ENCODE measurements at regions not wholly inside any gene's neighbourhood (a gene's known extent, or its start where the extent isn't known, plus 50 kb on each side); places are given as distances from the start of the nearest gene placed in this dataset.

DNA sequence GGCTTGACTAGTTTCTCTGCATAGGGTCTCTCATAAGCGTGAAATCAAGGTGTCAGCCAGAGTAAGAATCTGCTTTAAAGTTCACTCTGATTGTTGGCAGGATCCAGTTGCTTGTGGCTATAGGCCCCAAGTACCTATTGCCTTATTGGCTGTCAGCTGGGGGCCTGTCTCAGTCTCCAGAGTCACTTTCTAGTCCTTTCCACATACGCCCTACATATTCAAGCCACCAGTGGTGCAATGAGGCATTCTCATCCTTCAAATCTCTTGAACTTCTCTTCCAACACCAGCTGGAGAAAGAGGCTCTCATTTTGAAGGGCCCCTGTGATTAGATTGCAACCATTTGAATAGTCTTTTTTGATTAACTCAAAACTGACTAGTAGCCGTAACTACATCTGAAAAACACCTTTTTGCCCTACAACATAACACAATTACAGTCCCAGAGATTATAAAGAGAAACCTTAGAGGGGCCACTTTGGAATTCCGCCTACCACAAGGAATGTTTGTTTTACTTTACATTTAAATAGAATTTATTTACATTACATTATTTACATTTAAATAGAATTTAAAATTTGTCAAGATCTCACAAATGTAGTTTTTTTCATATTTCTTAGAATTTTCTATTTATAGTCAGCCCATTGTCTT lies 520.1 kb downstream of the DSC3 start:
- Mint-ChIP-seq H3K4me3 (no peak overlapping the region), H3K27me3 (ENCODE audit: insufficient read depth) (no peaks in the 10 kb centered on the region), H3K9me3 (peaks cover 42% of the 10 kb centered on the region), H3K27ac (no peak overlapping the region), H3K36me3 (ENCODE audit: low read depth) (no peaks in the 10 kb centered on the region), H3K4me1 (ENCODE audit: low read depth) (no peaks in the 10 kb centered on the region)
- TF ChIP-seq, protein P1, sequence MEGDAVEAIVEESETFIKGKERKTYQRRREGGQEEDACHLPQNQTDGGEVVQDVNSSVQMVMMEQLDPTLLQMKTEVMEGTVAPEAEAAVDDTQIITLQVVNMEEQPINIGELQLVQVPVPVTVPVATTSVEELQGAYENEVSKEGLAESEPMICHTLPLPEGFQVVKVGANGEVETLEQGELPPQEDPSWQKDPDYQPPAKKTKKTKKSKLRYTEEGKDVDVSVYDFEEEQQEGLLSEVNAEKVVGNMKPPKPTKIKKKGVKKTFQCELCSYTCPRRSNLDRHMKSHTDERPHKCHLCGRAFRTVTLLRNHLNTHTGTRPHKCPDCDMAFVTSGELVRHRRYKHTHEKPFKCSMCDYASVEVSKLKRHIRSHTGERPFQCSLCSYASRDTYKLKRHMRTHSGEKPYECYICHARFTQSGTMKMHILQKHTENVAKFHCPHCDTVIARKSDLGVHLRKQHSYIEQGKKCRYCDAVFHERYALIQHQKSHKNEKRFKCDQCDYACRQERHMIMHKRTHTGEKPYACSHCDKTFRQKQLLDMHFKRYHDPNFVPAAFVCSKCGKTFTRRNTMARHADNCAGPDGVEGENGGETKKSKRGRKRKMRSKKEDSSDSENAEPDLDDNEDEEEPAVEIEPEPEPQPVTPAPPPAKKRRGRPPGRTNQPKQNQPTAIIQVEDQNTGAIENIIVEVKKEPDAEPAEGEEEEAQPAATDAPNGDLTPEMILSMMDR (IDR thresholded peaks at IDR 0.05): no peak
- DNase-seq: no peak

DNA sequence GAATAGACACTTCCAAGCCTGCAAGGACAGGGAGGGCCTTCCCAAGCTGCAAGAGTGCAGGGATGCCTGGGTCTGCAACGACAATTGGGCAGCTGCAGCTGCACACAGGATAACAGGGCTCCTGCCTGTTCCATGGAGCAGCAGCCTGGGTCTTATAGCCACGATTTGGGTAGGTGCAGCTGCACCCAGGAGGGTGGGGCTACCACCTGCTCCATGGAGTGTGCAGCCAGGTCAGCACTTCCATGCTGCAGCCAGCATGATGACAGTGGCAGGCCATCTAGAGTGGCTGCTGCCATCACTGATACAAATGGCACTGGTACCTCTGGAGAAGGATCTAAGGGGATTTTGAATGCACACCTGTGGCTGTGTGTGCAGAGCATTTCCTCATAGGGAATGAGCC lies 528.5 kb downstream of the DSC3 start:
- no peaks in the 10 kb centered on the region for H3K27me3 Mint-ChIP-seq (ENCODE audit: insufficient read depth)
- H3K4me3 Mint-ChIP-seq: no peak overlapping the region
- DNase-seq: no peak
- TF ChIP-seq, protein P1 (IDR thresholded peaks at IDR 0.05): no peak
- no peak overlapping the region for H3K27ac Mint-ChIP-seq
- H3K36me3 Mint-ChIP-seq (ENCODE audit: low read depth): no peaks in the 10 kb centered on the region
- H3K4me1 Mint-ChIP-seq (ENCODE audit: low read depth): no peaks in the 10 kb centered on the region
- peaks cover 26% of the 10 kb centered on the region for H3K9me3 Mint-ChIP-seq

DNA sequence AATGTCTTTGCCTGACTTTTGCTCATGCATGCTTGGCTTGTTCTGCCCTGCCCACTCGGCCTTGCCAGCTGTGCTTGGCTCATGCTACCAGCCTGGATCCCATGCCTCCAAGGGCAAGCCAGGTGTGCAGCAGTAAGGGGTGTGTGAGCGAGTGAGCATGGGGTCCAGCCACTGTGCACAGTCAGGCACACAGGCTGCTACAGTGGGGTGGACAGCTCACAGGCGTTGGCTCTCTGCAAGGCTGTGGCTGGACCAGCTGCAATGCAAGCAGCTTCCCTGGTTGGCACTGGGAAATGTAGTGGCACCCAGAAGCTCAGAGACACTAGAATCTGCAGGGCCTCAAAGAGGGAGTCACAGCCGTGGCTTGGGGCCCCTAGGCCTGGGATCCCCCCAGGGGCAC lies 529.7 kb downstream of the DSC3 start:
- DNase-seq: no peak
- H3K27ac Mint-ChIP-seq: no peak overlapping the region
- TF ChIP-seq, protein P1 (IDR thresholded peaks at IDR 0.05): no peak
- no peaks in the 10 kb centered on the region for H3K27me3 Mint-ChIP-seq (ENCODE audit: insufficient read depth)
- no peaks in the 10 kb centered on the region for H3K4me1 Mint-ChIP-seq (ENCODE audit: low read depth)
- H3K36me3 Mint-ChIP-seq (ENCODE audit: low read depth): no peaks in the 10 kb centered on the region
- H3K9me3 Mint-ChIP-seq: peaks cover 22% of the 10 kb centered on the region
- no peak overlapping the region for H3K4me3 Mint-ChIP-seq

DNA sequence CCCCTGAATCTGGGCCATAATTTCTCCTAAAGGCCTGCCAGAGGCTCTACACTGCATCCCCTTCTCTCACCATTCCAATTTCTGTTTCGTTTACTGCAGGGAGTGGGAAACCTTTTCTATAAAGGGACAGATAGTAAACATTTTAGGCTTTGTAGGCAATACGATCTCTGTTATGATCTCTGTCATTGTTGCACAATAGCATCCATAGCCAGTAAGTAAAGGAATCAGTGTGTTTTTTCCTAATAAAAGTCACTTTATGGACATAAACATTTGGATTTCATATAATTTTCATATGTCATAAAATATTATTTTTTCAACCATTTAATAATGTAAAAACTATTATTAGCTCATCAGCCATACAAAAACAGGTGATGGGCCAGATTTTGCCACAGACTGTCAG lies 531.7 kb downstream of the DSC3 start:
- Mint-ChIP-seq H3K4me3 (no peak overlapping the region), H3K9me3 (peaks cover 21% of the 10 kb centered on the region), H3K36me3 (ENCODE audit: low read depth) (no peaks in the 10 kb centered on the region), H3K27me3 (ENCODE audit: insufficient read depth) (no peaks in the 10 kb centered on the region), H3K4me1 (ENCODE audit: low read depth) (no peaks in the 10 kb centered on the region), H3K27ac (no peak overlapping the region)
- no peak for DNase-seq
- TF ChIP-seq, protein P1 (IDR thresholded peaks at IDR 0.05): no peak

DNA sequence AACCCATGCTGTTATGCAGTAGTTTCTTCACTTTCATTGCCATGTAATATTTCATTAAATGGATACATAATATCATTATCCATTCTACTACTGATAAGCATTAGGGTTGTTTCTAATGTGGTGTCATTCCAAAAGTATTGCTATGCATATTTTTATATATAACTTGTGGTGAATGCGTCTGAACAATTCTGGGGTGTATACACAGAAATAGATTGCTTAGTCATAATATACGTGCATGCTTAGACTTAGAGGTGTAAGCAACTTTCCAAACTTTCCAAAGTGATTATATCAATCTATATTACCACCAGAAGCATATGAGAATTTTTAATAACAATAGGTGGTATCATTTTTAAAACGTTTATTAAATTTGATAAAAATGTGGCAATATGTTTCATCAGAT lies 540.9 kb downstream of the DSC3 start:
- Mint-ChIP-seq H3K4me1 (ENCODE audit: low read depth) (no peaks in the 10 kb centered on the region), H3K4me3 (no peak overlapping the region), H3K27ac (no peak overlapping the region), H3K27me3 (ENCODE audit: insufficient read depth) (no peaks in the 10 kb centered on the region), H3K9me3 (peaks cover 7% of the 10 kb centered on the region), H3K36me3 (ENCODE audit: low read depth) (no peaks in the 10 kb centered on the region)
- TF ChIP-seq, protein P1 (IDR thresholded peaks at IDR 0.05): no peak
- DNase-seq: no peak

Data from HFFc6 (cell line).